H1 (cell line): ENCODE measurements at regions not wholly inside any gene's neighbourhood (a gene's known extent, or its start where the extent isn't known, plus 50 kb on each side); places are given as distances from the start of the nearest gene placed in this dataset.

Experiments used
- CTCF ChIA-PET: fragments of 300-600 bp; sonication (Branson Sonifier 250); formaldehyde crosslinking; loops from one replicate; lab custom pipeline; 2021; ENCODE audit not compliant: partially characterized antibody; lab: Charles Lee
- POLR2A ChIA-PET: fragments of 300-600 bp; sonication (Branson Sonifier 250); formaldehyde crosslinking; loops from one replicate; lab custom pipeline; 2021; ENCODE audit warnings: inconsistent platforms; ENCODE audit not compliant: partially characterized antibody; lab: Charles Lee
- DNase-seq, 2 experiments: peaks; one replicate each; pipeline versions ENCODE4 v3.0.0 to v3.0.0-alpha.2; 2010 to 2022; ENCODE audit warnings: low spot score in 2 of 2, low read depth in 1 of 2, mixed read lengths in 1 of 2
- FAIRE-seq: peaks from 2 replicates; lab custom pipeline; 2011; peaks lifted over from hg19 to GRCh38; lab: Jason Lieb, UNC
- H2AFZ ChIP-seq: 2 replicates; pipeline ENCODE4 v1.8.1; 2012; ENCODE audit warnings: low read length, inconsistent platforms
- H2AK5ac ChIP-seq: 2 replicates; pipeline ENCODE4 v1.6.1; 2013; ENCODE audit warnings: low read depth, low read length
- H2BK120ac ChIP-seq: replicated peaks from 2 replicates; pipeline ENCODE3; 2013; ENCODE audit warnings: low read depth, low read length, inconsistent platforms
- H2BK12ac ChIP-seq: 2 replicates; pipeline ENCODE4 v1.6.1; 2013; ENCODE audit warnings: low read depth, low read length
- H2BK15ac ChIP-seq: 2 replicates; pipeline ENCODE4 v1.6.1; 2013; ENCODE audit warnings: low read length
- H2BK20ac ChIP-seq: 2 replicates; pipeline ENCODE4 v1.6.1; 2013; ENCODE audit warnings: low read length
- H2BK5ac ChIP-seq: 2 replicates; pipeline ENCODE4 v1.6.1; 2013; ENCODE audit warnings: low read depth, low read length
- H3K14ac ChIP-seq: 2 replicates; pipeline ENCODE4 v1.6.1; 2013; ENCODE audit warnings: inconsistent platforms; ENCODE audit not compliant: insufficient read length
- H3K18ac ChIP-seq: 2 replicates; pipeline ENCODE4 v1.6.1; 2013; ENCODE audit warnings: low read length; ENCODE audit errors: extremely low read depth
- H3K23ac ChIP-seq: 2 replicates; pipeline ENCODE4 v1.6.1; 2013; ENCODE audit warnings: inconsistent platforms; ENCODE audit not compliant: insufficient read length
- H3K23me2 ChIP-seq: 2 replicates; pipeline ENCODE4 v1.6.1; 2013; ENCODE audit warnings: low read depth, low read length
- H3K27ac ChIP-seq: 2 replicates; pipeline ENCODE4 v1.6.1; 2011; ENCODE audit warnings: low read depth, low read length, inconsistent platforms
- H3K27me3 ChIP-seq, 4 experiments: replicated peaks in 1 of 4; 1 replicate in 1 of 4; 2 replicates in 3 of 4; pipeline versions ENCODE4 v1.6.1 to v1.8.1; 2011 to 2013; ENCODE audit warnings: low read length in 3 of 4, mild to moderate bottlenecking in 3 of 4, inconsistent platforms in 2 of 4, mixed read lengths in 2 of 4, moderate library complexity in 1 of 4; ENCODE audit not compliant: control insufficient read depth in 3 of 4, insufficient read depth in 3 of 4; ENCODE audit errors: extremely low read depth in 1 of 4
- H3K36me3 ChIP-seq, 4 experiments: 2 replicates each; pipeline versions ENCODE4 v1.6.1 to v1.8.1; 2011 to 2013; ENCODE audit warnings: mild to moderate bottlenecking in 4 of 4, low read length in 3 of 4, moderate library complexity in 2 of 4, control low read depth in 1 of 4, inconsistent platforms in 1 of 4; ENCODE audit not compliant: insufficient read depth in 4 of 4, control insufficient read depth in 2 of 4
- H3K4ac ChIP-seq: replicated peaks from 2 replicates; pipeline ENCODE3; 2013; ENCODE audit warnings: low read length, low read depth, mixed read lengths, inconsistent platforms; ENCODE audit not compliant: insufficient read length
- H3K4me1 ChIP-seq, 4 experiments: replicated peaks in 1 of 4; 1 replicate in 1 of 4; 2 replicates in 3 of 4; pipeline versions ENCODE4 v1.6.1 to v1.8.1; 2011 to 2013; ENCODE audit warnings: low read length in 3 of 4, inconsistent platforms in 2 of 4, mixed read lengths in 1 of 4; ENCODE audit not compliant: insufficient read depth in 4 of 4, control insufficient read depth in 3 of 4
- H3K4me2 ChIP-seq, 2 experiments: 2 replicates each; pipeline versions ENCODE4 v1.6.1 to v1.8.1; 2011 to 2013; ENCODE audit warnings: low read depth in 2 of 2, low read length in 2 of 2, control low read depth in 1 of 2, inconsistent platforms in 1 of 2, mild to moderate bottlenecking in 1 of 2; ENCODE audit not compliant: insufficient read depth in 1 of 2
- H3K4me3 ChIP-seq, 4 experiments: fragments of 200-600, 300-600 bp in 1 of 4; sonication (generic), shearing (Covaris generic), sonication (Bioruptor Twin) in 1 of 4; 2 replicates each; pipeline versions ENCODE4 v1.5.1 to v1.8.1; 2011 to 2016; ENCODE audit warnings: low read length in 4 of 4, low read depth in 3 of 4, control low read depth in 2 of 4, inconsistent platforms in 2 of 4, mild to moderate bottlenecking in 2 of 4, mixed read lengths in 1 of 4, moderate library complexity in 1 of 4; ENCODE audit not compliant: insufficient read depth in 2 of 4; ENCODE audit errors: extremely low read depth in 1 of 4
- H3K56ac ChIP-seq: replicated peaks from 2 replicates; pipeline ENCODE3; 2013; ENCODE audit warnings: low read depth, mild to moderate bottlenecking, mixed read lengths, low read length, inconsistent platforms; ENCODE audit not compliant: insufficient read length
- H3K79me1 ChIP-seq: 2 replicates; pipeline ENCODE4 v1.6.1; 2013; ENCODE audit warnings: low read depth, low read length, control low read depth
- H3K79me2 ChIP-seq, 2 experiments: 2 replicates each; pipeline versions ENCODE4 v1.6.1 to v1.8.1; 2012 to 2013; ENCODE audit warnings: low read length in 2 of 2, mild to moderate bottlenecking in 2 of 2, inconsistent platforms in 1 of 2; ENCODE audit not compliant: insufficient read depth in 2 of 2, control insufficient read depth in 1 of 2
- H3K9ac ChIP-seq, 4 experiments: replicated peaks in 1 of 4; 1 replicate in 1 of 4; 2 replicates in 3 of 4; pipeline versions ENCODE4 v1.6.1 to v1.8.1; 2011 to 2013; ENCODE audit warnings: low read depth in 3 of 4, low read length in 3 of 4, control low read depth in 2 of 4, mild to moderate bottlenecking in 2 of 4, moderate library complexity in 2 of 4, inconsistent platforms in 1 of 4; ENCODE audit errors: extremely low read depth in 1 of 4
- H3K9me3 ChIP-seq, 2 experiments: 2 replicates each; pipeline versions ENCODE4 v1.6.1 to v1.8.1; 2012 to 2013; ENCODE audit warnings: mild to moderate bottlenecking in 2 of 2, moderate library complexity in 2 of 2, control low read depth in 1 of 2, inconsistent platforms in 1 of 2, low read depth in 1 of 2, low read length in 1 of 2, mixed read lengths in 1 of 2; ENCODE audit not compliant: insufficient read depth in 2 of 2
- H4K20me1 ChIP-seq, 2 experiments: replicated peaks in 1 of 2; 2 replicates each; pipeline versions ENCODE3 to v1.8.1; 2011 to 2013; ENCODE audit warnings: inconsistent platforms in 2 of 2, low read length in 2 of 2, mild to moderate bottlenecking in 1 of 2; ENCODE audit not compliant: insufficient read depth in 2 of 2, control insufficient read depth in 1 of 2
- H4K5ac ChIP-seq: 2 replicates; pipeline ENCODE4 v1.6.1; 2013; ENCODE audit warnings: low read length, low read depth, mixed read lengths, inconsistent platforms; ENCODE audit not compliant: insufficient read length
- H4K8ac ChIP-seq: 2 replicates; pipeline ENCODE4 v1.8.0; 2013; ENCODE audit warnings: mild to moderate bottlenecking, moderate library complexity, low read length, inconsistent platforms; ENCODE audit not compliant: insufficient read depth; ENCODE audit errors: extremely low read depth
- H4K91ac ChIP-seq: replicated peaks from 2 replicates; pipeline ENCODE3; 2013; ENCODE audit warnings: low read length, mixed read lengths, inconsistent platforms; ENCODE audit not compliant: insufficient read length
- KDM1A ChIP-seq: fragments of 200-600, 300-600 bp; sonication (generic); IDR thresholded peaks from 2 replicates; pipeline ENCODE4 v1.7.1; 2016; ENCODE audit warnings: mild to moderate bottlenecking, low read length, borderline replicate concordance
- SRF ChIP-seq: IDR thresholded peaks from 2 replicates; pipeline ENCODE4 v1.6.1; 2011; ENCODE audit warnings: mild to moderate bottlenecking, low read depth, low read length, moderate library complexity
- TAF7 ChIP-seq: optimal IDR thresholded peaks from 2 replicates; pipeline ENCODE3; 2011; ENCODE audit warnings: low read depth, mild to moderate bottlenecking, inconsistent platforms, low read length, moderate library complexity, borderline replicate concordance
- WGBS, 2 experiments: shearing (Covaris generic) in 1 of 2; methylation state at CpG; one replicate each; pipeline versions ENCODE4 v1.1.6 to v1.1.7; 2013 to 2015; ENCODE audit warnings: low lambda C conversion rate in 2 of 2, mixed read lengths in 2 of 2, inconsistent platforms in 1 of 2, low coverage in 1 of 2, missing lambda C conversion rate in 1 of 2; ENCODE audit not compliant: insufficient replicate concordance in 2 of 2, insufficient coverage in 1 of 2, insufficient read length in 1 of 2; ENCODE audit errors: extremely low coverage in 1 of 2, missing lambda C conversion rate in 1 of 2; 5-methylcytosine and 5-hydroxymethylcytosine counted together

DNA sequence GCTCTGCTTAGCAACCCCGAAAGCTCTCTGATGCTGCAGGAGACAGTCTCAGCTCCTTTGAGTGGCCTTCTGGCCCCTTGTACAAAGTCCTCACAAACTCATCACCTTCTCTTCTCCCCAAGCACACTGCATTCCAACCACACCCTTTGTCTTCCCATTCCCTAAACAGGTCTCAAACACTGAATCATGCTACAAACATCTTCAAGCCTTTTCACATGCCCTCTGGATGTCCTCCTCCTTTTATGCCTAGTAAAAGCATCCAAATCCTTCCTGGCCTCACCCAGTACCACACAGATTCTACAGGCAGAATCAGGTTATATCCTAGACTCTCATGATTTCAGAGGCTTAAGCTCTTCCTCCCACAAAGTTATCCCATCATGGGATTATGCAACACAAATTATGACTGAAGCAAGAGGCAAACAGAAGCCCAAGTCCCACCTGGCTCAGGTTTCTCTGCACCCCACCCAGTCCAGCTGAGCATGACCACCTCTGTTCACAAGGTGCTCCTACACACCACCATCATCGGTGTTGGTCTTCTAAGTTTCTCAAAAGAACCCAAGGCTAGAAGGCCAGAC is 61.4 kb upstream of the PCED1B start:
- Histone ChIP-seq H2AFZ (no peak overlapping the region), H2AK5ac (no peak overlapping the region), H2BK12ac (no peak overlapping the region), H3K23me2 (no peaks in the 10 kb centered on the region; the same call in 1 of the 2 replicates), H3K36me3 (no peaks in the 10 kb centered on the region), H3K4me2 (no peak overlapping the region), H2BK5ac (no peak overlapping the region), H3K9me3 (no peaks in the 10 kb centered on the region), H3K56ac (no peak overlapping the region), H3K27me3 (no peaks in the 10 kb centered on the region), H3K27ac (no peak overlapping the region), H3K14ac (no peak overlapping the region), H2BK120ac (no peak overlapping the region), H3K4me3 (no peak overlapping the region), H4K5ac (no peak overlapping the region), H2BK15ac (no peak overlapping the region), H3K23ac (no peak overlapping the region), H3K18ac (no peak overlapping the region), H3K9ac (no peak overlapping the region), H4K8ac (no peak overlapping the region), H3K79me2 (no peaks in the 10 kb centered on the region), H3K4ac (no peak overlapping the region), H4K91ac (no peak overlapping the region), H2BK20ac (no peak overlapping the region), H4K20me1 (no peaks in the 10 kb centered on the region), H3K4me1 (no peaks in the 10 kb centered on the region; a peak in 1 of 7 replicates), H3K79me1 (no peaks in the 10 kb centered on the region)
- FAIRE-seq (no peak), DNase-seq (no peak)
- ChIA-PET POLR2A (interaction anchor here (1.0 kb wide), 1 partner anchor 659 kb away, joined by 3 read pairs; no protein-coding TSS in a partner anchor), CTCF (interaction anchor here (0.6 kb wide), 1 partner anchor 546 kb away, joined by 3 read pairs; no protein-coding TSS in a partner anchor)
- 94% methylated on average over 2 of the region's 2 CpGs; no CpG with 5 or more reads in 1 of the 2 experiments for WGBS, 2 experiments
- TF ChIP-seq SRF: no peak
- TF ChIP-seq KDM1A: no peak
- TF ChIP-seq TAF7: no peak
